ENCODE measurements at regions not wholly inside any gene's neighbourhood (a gene's known extent, or its start where the extent isn't known, plus 50 kb on each side); places are given as distances from the start of the nearest gene placed in this dataset.

DNA sequence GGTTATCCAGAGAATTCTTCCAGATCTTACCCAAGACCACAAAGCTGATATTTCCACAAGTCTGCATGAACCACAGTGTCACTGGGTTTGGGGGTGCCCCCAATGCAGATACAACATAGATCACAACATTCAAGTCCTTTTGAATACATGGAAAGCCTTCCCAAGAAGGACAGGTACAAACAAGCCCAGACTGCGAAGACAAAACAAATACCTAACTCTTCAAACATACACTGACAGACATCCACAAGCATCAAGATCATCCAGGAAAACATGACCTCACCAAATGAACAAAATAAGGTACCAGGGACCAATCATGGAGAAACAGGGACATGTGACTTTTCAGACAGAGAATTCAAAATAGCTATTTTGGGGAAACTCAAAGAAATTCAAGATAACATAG is 93.1 kb downstream of the MDH1 start:
- TF ChIP-seq, protein P1, sequence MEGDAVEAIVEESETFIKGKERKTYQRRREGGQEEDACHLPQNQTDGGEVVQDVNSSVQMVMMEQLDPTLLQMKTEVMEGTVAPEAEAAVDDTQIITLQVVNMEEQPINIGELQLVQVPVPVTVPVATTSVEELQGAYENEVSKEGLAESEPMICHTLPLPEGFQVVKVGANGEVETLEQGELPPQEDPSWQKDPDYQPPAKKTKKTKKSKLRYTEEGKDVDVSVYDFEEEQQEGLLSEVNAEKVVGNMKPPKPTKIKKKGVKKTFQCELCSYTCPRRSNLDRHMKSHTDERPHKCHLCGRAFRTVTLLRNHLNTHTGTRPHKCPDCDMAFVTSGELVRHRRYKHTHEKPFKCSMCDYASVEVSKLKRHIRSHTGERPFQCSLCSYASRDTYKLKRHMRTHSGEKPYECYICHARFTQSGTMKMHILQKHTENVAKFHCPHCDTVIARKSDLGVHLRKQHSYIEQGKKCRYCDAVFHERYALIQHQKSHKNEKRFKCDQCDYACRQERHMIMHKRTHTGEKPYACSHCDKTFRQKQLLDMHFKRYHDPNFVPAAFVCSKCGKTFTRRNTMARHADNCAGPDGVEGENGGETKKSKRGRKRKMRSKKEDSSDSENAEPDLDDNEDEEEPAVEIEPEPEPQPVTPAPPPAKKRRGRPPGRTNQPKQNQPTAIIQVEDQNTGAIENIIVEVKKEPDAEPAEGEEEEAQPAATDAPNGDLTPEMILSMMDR (conservative IDR thresholded peaks at IDR 0.05): no peak
- TF ChIP-seq ZFX (IDR thresholded peaks at IDR 0.05): no peak

All from C4-2B (cell line).